Natural killer cell (primary cell): ENCODE measurements at regions not wholly inside any gene's neighbourhood (a gene's known extent, or its start where the extent isn't known, plus 50 kb on each side); places are given as distances from the start of the nearest gene placed in this dataset.

ENCODE experiments used
- ATAC-seq, 3 donors: fragments of 150-1000 bp in 2 of 3; fragments of 200-7000 bp in 1 of 3; cut with Tn5 transposase; 1 replicate in 1 of 3; 2 replicates in 2 of 3; pipeline ENCODE4 v1.10.0; 2021; ENCODE audit warnings: mild to moderate bottlenecking in 2 of 3, moderate library complexity in 2 of 3
- DNase-seq, 2 donors: peaks; one replicate each; pipeline versions ENCODE4 v3.0.0 to v3.0.0-alpha.2; 2013 to 2021; ENCODE audit warnings: mixed read lengths in 1 of 2
- H3K27ac ChIP-seq: one replicate; pipeline ENCODE4 v1.5.1; 2013; ENCODE audit warnings: mild to moderate bottlenecking, low read length
- H3K27me3 ChIP-seq: one replicate; pipeline ENCODE4 v1.6.1; 2013; ENCODE audit warnings: low read length; ENCODE audit not compliant: control insufficient read depth, insufficient read depth
- H3K36me3 ChIP-seq: one replicate; pipeline ENCODE4 v1.6.1; 2013; ENCODE audit warnings: low read length; ENCODE audit not compliant: control insufficient read depth, insufficient read depth
- H3K4me1 ChIP-seq: one replicate; pipeline ENCODE4 v1.6.1; 2013; ENCODE audit warnings: low read length; ENCODE audit not compliant: control insufficient read depth, insufficient read depth
- H3K4me3 ChIP-seq: one replicate; pipeline ENCODE4 v1.5.1; 2013; ENCODE audit warnings: low read length
- H3K9me3 ChIP-seq: one replicate; pipeline ENCODE4 v1.6.1; 2013; ENCODE audit warnings: low read length; ENCODE audit not compliant: control insufficient read depth, insufficient read depth
- H3K27ac Mint-ChIP-seq, 2 donors: one replicate each; pipeline ENCODE4 v1.8.0; 2022; ENCODE audit warnings: mild to moderate bottlenecking in 2 of 2, mixed read lengths in 2 of 2, moderate library complexity in 1 of 2
- H3K27me3 Mint-ChIP-seq, 2 donors: one replicate each; pipeline ENCODE4 v1.8.0; 2022; ENCODE audit warnings: low read depth in 2 of 2, mixed read lengths in 2 of 2
- H3K36me3 Mint-ChIP-seq: one replicate; pipeline ENCODE4 v1.8.0; 2022; ENCODE audit warnings: mixed read lengths
- H3K4me1 Mint-ChIP-seq, 2 donors: one replicate each; pipeline ENCODE4 v1.8.0; 2022; ENCODE audit warnings: mixed read lengths in 2 of 2
- H3K4me3 Mint-ChIP-seq: one replicate; pipeline ENCODE4 v1.8.0; 2022; ENCODE audit warnings: mild to moderate bottlenecking, moderate library complexity, mixed read lengths
- H3K9me3 Mint-ChIP-seq, 2 donors: one replicate each; pipeline ENCODE4 v1.8.0; 2022; ENCODE audit warnings: mixed read lengths in 2 of 2
- WGBS: methylation state at CpG from one replicate; pipeline ENCODE4 v1.1.7; 2013; ENCODE audit warnings: missing lambda C conversion rate; ENCODE audit not compliant: insufficient coverage; 5-methylcytosine and 5-hydroxymethylcytosine counted together
- intact Hi-C: fragments of 100-400 bp; cut with micrococcal nuclease; formaldehyde crosslinking; loops from one replicate; pipeline ENCODE4 v1.14.2; 2022
- TF ChIP-seq, protein P1 (sequence below): fragments of 200-600 bp; IDR thresholded peaks from one replicate; pipeline ENCODE4 v1.8.0; 2022; ENCODE audit warnings: antibody characterized with exemption

DNA sequence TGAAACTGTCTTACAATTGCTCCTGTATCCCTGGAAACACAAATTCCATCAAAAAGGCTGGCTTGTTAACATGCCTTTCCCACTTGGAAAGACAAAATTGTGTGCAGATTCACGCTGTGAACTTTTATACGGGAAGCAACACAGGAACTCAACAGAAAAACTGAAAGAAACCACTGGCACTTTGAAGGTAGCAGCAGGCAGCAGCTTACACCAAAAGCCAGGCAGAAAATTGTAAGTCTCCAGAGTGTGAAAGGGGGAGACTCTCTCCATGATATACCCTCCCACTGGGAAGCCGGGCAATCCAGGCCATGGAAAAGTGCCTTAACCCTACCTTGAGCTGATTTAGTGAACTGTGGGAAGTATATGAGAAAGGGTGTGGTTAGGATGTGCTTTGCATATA is 943.7 kb downstream of the CDH18 start:
- no peak overlapping the region for H3K4me3 ChIP-seq
- no peak overlapping the region for H3K4me3 Mint-ChIP-seq
- H3K36me3 Mint-ChIP-seq: no peaks in the 10 kb centered on the region
- intact Hi-C loops: no loop called here
- H3K27ac Mint-ChIP-seq: no peak overlapping the region
- TF ChIP-seq, protein P1, sequence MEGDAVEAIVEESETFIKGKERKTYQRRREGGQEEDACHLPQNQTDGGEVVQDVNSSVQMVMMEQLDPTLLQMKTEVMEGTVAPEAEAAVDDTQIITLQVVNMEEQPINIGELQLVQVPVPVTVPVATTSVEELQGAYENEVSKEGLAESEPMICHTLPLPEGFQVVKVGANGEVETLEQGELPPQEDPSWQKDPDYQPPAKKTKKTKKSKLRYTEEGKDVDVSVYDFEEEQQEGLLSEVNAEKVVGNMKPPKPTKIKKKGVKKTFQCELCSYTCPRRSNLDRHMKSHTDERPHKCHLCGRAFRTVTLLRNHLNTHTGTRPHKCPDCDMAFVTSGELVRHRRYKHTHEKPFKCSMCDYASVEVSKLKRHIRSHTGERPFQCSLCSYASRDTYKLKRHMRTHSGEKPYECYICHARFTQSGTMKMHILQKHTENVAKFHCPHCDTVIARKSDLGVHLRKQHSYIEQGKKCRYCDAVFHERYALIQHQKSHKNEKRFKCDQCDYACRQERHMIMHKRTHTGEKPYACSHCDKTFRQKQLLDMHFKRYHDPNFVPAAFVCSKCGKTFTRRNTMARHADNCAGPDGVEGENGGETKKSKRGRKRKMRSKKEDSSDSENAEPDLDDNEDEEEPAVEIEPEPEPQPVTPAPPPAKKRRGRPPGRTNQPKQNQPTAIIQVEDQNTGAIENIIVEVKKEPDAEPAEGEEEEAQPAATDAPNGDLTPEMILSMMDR: no peak
- DNase-seq: no peak
- no peak overlapping the region for H3K27ac ChIP-seq
- no peak for ATAC-seq
- no peaks in the 10 kb centered on the region for H3K36me3 ChIP-seq
- no peaks in the 10 kb centered on the region for H3K4me1 Mint-ChIP-seq
- H3K9me3 ChIP-seq: peaks cover 10% of the 10 kb centered on the region
- H3K9me3 Mint-ChIP-seq: peaks cover 7 to 10% of the 10 kb centered on the region in 2 donors
- H3K27me3 ChIP-seq: no peaks in the 10 kb centered on the region
- H3K27me3 Mint-ChIP-seq: no peaks in the 10 kb centered on the region
- WGBS: 53% methylated on average over 2 of the region's 3 CpGs
- no peaks in the 10 kb centered on the region for H3K4me1 ChIP-seq

DNA sequence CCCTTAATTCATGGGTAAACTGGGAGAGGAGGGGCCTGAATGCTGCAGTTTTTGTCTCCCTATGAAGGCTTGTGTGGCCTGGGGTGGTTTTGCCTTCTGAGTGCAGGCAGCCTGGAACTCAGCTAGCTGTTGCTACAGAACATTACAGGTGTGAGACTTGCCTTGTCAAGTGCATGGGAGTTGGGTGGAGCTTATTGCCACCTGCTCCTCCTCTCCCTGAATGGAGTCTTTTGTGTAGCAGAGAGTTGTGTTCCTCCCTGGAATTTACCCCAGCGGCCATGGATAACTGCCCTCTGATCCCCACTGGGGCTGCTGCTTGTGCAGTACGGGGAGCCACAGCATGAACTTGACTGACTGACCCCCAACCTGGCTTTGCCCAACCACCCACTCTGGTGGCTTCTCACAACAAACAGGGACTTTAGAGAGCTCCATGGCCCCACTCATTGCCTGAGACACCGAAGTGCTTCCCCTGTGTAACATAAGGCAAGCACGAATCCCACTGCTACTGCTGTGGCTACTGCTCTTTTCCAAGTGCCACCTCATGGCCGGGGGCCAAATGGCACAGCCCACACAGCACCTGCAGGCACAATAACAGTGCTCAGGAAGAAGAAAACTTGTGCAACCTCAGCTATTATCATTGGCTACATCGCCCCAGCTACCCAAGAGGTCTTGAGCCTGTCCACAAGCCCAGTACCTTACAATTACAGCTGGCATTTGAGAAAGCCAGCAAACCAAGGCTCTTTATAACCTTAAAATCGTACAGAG is 942.9 kb downstream of the CDH18 start:
- intact Hi-C loops: no loop called here

DNA sequence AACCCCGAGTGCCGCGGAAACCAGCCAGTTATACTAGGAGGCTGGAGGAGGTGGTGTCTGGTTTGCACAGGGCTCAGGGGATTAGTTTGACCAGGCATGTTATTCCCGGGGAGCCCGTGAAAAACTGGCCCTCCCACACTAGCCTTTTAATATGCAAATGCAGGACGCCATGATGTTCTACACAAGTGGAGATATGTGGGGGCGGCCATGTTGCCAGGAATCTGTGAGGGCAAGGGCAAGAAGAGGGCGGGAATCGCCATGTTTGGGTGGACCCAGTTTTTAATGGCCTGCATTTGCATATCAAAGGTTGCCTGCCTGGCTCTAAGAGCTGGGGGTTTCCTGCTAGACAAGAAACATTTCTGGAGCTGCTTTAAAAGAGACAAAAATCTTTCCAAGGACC is 940.7 kb downstream of the CDH18 start:
- Mint-ChIP-seq H3K9me3 (peaks cover 5 to 9% of the 10 kb centered on the region in 2 donors), H3K4me3 (no peak overlapping the region), H3K27ac (no peak overlapping the region), H3K36me3 (no peaks in the 10 kb centered on the region), H3K27me3 (no peaks in the 10 kb centered on the region), H3K4me1 (no peaks in the 10 kb centered on the region)
- DNase-seq (no peak), ATAC-seq (no peak)
- Histone ChIP-seq H3K9me3 (peaks cover 10% of the 10 kb centered on the region), H3K4me3 (no peak overlapping the region), H3K27me3 (no peaks in the 10 kb centered on the region), H3K36me3 (no peaks in the 10 kb centered on the region), H3K4me1 (no peaks in the 10 kb centered on the region), H3K27ac (no peak overlapping the region)
- intact Hi-C loops: no loop called here
- WGBS: 94% methylated on average over 9 of the region's 9 CpGs
- TF ChIP-seq, protein P1: no peak

More for the DNA sequence above, 942.9 kb downstream of the CDH18 start:
- Mint-ChIP-seq H3K4me3 (no peak overlapping the region), H3K4me1 (no peaks in the 10 kb centered on the region), H3K27me3 (no peaks in the 10 kb centered on the region), H3K27ac (no peak overlapping the region), H3K9me3 (peaks cover 6 to 7% of the 10 kb centered on the region in 2 donors), H3K36me3 (no peaks in the 10 kb centered on the region)
- ATAC-seq (no peak), DNase-seq (no peak)
- Histone ChIP-seq H3K4me3 (no peak overlapping the region), H3K9me3 (peaks cover 10% of the 10 kb centered on the region), H3K27ac (no peak overlapping the region), H3K4me1 (no peaks in the 10 kb centered on the region), H3K36me3 (no peaks in the 10 kb centered on the region), H3K27me3 (no peaks in the 10 kb centered on the region)
- 73% methylated on average over 7 of the region's 7 CpGs for WGBS
- TF ChIP-seq, protein P1: no peak

GRCh38 chr5:19048726-19049125 is 939.3 kb downstream of the CDH18 start:
- Mint-ChIP-seq H3K27me3 (no peaks in the 10 kb centered on the region), H3K27ac (no peak overlapping the region)
- no peak overlapping the region for H3K4me3 ChIP-seq

More at GRCh38 chr5:19048726-19049125, 939.3 kb downstream of the CDH18 start:
- no peaks in the 10 kb centered on the region for H3K27me3 ChIP-seq
- Mint-ChIP-seq H3K9me3 (peaks cover 5 to 12% of the 10 kb centered on the region in 2 donors), H3K4me3 (no peak overlapping the region), H3K4me1 (no peaks in the 10 kb centered on the region), H3K36me3 (no peaks in the 10 kb centered on the region)
- WGBS: no CpG with 5 or more reads among the region's 3 CpGs
- no peaks in the 10 kb centered on the region for H3K4me1 ChIP-seq
- TF ChIP-seq, protein P1: no peak
- no peak for ATAC-seq
- no peaks in the 10 kb centered on the region for H3K36me3 ChIP-seq
- intact Hi-C loops: no loop called here
- H3K27ac ChIP-seq: no peak overlapping the region
- H3K9me3 ChIP-seq: peaks cover 10% of the 10 kb centered on the region
- no peak for DNase-seq
